GM12891 (cell line): ENCODE measurements at regions not wholly inside any gene's neighbourhood (a gene's known extent, or its start where the extent isn't known, plus 50 kb on each side); places are given as distances from the start of the nearest gene placed in this dataset.
"Not testable (repeated sequence)": the region's sequence is repeated elsewhere in the genome, so short reads cannot be mapped to it uniquely, and the experiment has no call there.

Experiments
- POLR2A ChIP-seq: IDR thresholded peaks from 2 replicates; pipeline ENCODE4 v1.6.1; 2011; ENCODE audit warnings: low read depth, low read length, control low read depth
- POLR2AphosphoS5 ChIP-seq: IDR thresholded peaks from 2 replicates; pipeline ENCODE4 v1.6.1; 2011; ENCODE audit warnings: low read depth, low read length, control low read depth
- SPI1 ChIP-seq: IDR thresholded peaks from 2 replicates; pipeline ENCODE4 v1.6.1; 2011; ENCODE audit warnings: low read depth, low read length, control low read depth
- TAF1 ChIP-seq: IDR thresholded peaks from 2 replicates; pipeline ENCODE4 v1.6.1; 2011; ENCODE audit warnings: low read depth, low read length, control low read depth

- not testable (repeated sequence) for TF ChIP-seq TAF1, POLR2A, POLR2AphosphoS5, SPI1
Measured at GRCh38 chr9:7484014-7484413, 315.6 kb downstream of the DMAC1 start.
